K562 (cell line): ENCODE measurements at regions not wholly inside any gene's neighbourhood (a gene's known extent, or its start where the extent isn't known, plus 50 kb on each side); places are given as distances from the start of the nearest gene placed in this dataset.

Source experiments
- ATAC-seq: fragments of 200-7000 bp; cut with Tn5 transposase; 3 replicates; pipeline ENCODE4 v1.9.1; 2020; ENCODE audit warnings: moderate library complexity
- BruUV-seq: library from RNA; stranded (reverse); fragments of 400-500 nt; replicated peaks from 2 replicates; lab custom pipeline; 2021; lab: Mats Ljungman, UMichigan
- CTCF ChIA-PET: fragments of 300-600 bp; formaldehyde crosslinking; extraction: SDS; loops from one replicate; lab custom pipeline; 2021; ENCODE audit warnings: low intra/inter-chr PET ratio; lab: Yijun Ruan, JAX
- POLR2A ChIA-PET: fragments of 300-600, 350-650 bp; sonication (Branson Sonifier 250); formaldehyde crosslinking; extraction: SDS; loops from one replicate; lab custom pipeline; 2021; ENCODE audit warnings: antibody characterized with exemption, inconsistent platforms; lab: Yijun Ruan, JAX
- DNase-seq, 4 experiments: peaks; one replicate each; pipeline versions ENCODE4 v3.0.0 to v3.0.0-alpha.2; 2011 to 2018; ENCODE audit warnings: low spot score in 3 of 4, mixed read lengths in 3 of 4; ENCODE audit errors: extremely low read depth in 1 of 4
- FAIRE-seq: peaks from 2 replicates; lab custom pipeline; 2011; peaks lifted over from hg19 to GRCh38; lab: Jason Lieb, UNC
- H2AFZ ChIP-seq: 2 replicates; pipeline ENCODE4 v1.6.0; 2011; ENCODE audit warnings: low read depth, low read length, control low read depth, inconsistent platforms
- H3K27ac ChIP-seq: fragments of 200-600 bp; 3 replicates; pipeline ENCODE4 v1.8.0; 2011; ENCODE audit warnings: low read depth, mild to moderate bottlenecking, control low read depth, inconsistent platforms, low read length, moderate library complexity, mixed read lengths; ENCODE audit errors: extremely low read depth
- H3K27me3 ChIP-seq, 2 experiments: fragments of 300-600 bp in 1 of 2; 2 replicates in 1 of 2; 3 replicates in 1 of 2; pipeline versions ENCODE4 v1.6.0 to v1.8.0; 2011; ENCODE audit warnings: inconsistent platforms in 2 of 2, low read length in 2 of 2, mild to moderate bottlenecking in 1 of 2, mixed read lengths in 1 of 2, moderate library complexity in 1 of 2; ENCODE audit not compliant: control insufficient read depth in 2 of 2, insufficient read depth in 2 of 2
- H3K36me3 ChIP-seq: fragments of 300-600 bp; 3 replicates; pipeline ENCODE4 v1.8.0; 2011; ENCODE audit warnings: mild to moderate bottlenecking, low read length, inconsistent platforms; ENCODE audit not compliant: control insufficient read depth, insufficient read depth
- H3K4me1 ChIP-seq, 2 experiments: fragments of 200-600 bp in 1 of 2; replicated peaks in 1 of 2; 2 replicates in 1 of 2; 3 replicates in 1 of 2; pipeline versions ENCODE4 v1.5.1 to v1.8.0; 2011; ENCODE audit warnings: inconsistent platforms in 2 of 2, low read length in 2 of 2, mild to moderate bottlenecking in 1 of 2, mixed read lengths in 1 of 2, moderate library complexity in 1 of 2; ENCODE audit not compliant: control insufficient read depth in 2 of 2, insufficient read depth in 2 of 2
- H3K4me2 ChIP-seq: 2 replicates; pipeline ENCODE4 v1.6.1; 2011; ENCODE audit warnings: low read length, control low read depth, inconsistent platforms, mixed read lengths; ENCODE audit not compliant: insufficient read depth
- H3K4me3 ChIP-seq: fragments of 200-600 bp; sonication (generic), shearing (Covaris generic); 2 replicates; pipeline ENCODE4 v1.5.1; 2016; ENCODE audit warnings: control low read depth, inconsistent platforms
- H3K79me2 ChIP-seq: fragments of 200-600 bp; 3 replicates; pipeline ENCODE4 v1.8.0; 2011; ENCODE audit warnings: low read length, inconsistent platforms; ENCODE audit not compliant: control insufficient read depth, insufficient read depth
- H3K9ac ChIP-seq, 2 experiments: 2 replicates each; pipeline versions ENCODE4 v1.6.0 to v1.6.1; 2011; ENCODE audit warnings: low read depth in 2 of 2, low read length in 2 of 2, control low read depth in 1 of 2, inconsistent platforms in 1 of 2, mild to moderate bottlenecking in 1 of 2, mixed read lengths in 1 of 2; ENCODE audit not compliant: insufficient read depth in 1 of 2
- H3K9me1 ChIP-seq: one replicate; pipeline ENCODE4 v1.6.0; 2011; ENCODE audit warnings: inconsistent platforms, mild to moderate bottlenecking, low read length, moderate library complexity; ENCODE audit not compliant: control insufficient read depth, insufficient read depth
- H3K9me3 ChIP-seq: replicated peaks from 2 replicates; pipeline ENCODE4 v1.5.1; 2011; ENCODE audit warnings: low read depth, low read length, inconsistent platforms; ENCODE audit not compliant: control insufficient read depth, insufficient read depth
- H4K20me1 ChIP-seq: replicated peaks from 2 replicates; pipeline ENCODE4 v1.6.1; 2011; ENCODE audit warnings: low read length, inconsistent platforms, mixed read lengths; ENCODE audit not compliant: control insufficient read depth, insufficient read depth
- DACH1 ChIP-seq: fragments of 450-650 bp; IDR thresholded peaks from 2 replicates; pipeline ENCODE4 v1.6.1; 2018; ENCODE audit not compliant: partially characterized antibody
- FOXK2 ChIP-seq, 2 experiments: fragments of 450-650 bp; IDR thresholded peaks in 1 of 2; conservative IDR thresholded peaks in 1 of 2; 2 replicates each; pipeline ENCODE4 v1.6.1; 2016; ENCODE audit warnings: low read depth in 2 of 2, mild to moderate bottlenecking in 1 of 2
- FOXM1 ChIP-seq, 2 experiments: fragments of 450-650 bp in 1 of 2; sonication (generic) in 1 of 2; formaldehyde crosslinking in 1 of 2; IDR thresholded peaks; 2 replicates each; pipeline versions ENCODE4 v1.6.1 to v1.9.0; 2017 to 2022; ENCODE audit warnings: low read depth in 2 of 2, mild to moderate bottlenecking in 2 of 2, missing genetic modification reagents in 1 of 2, moderate library complexity in 1 of 2
- GTF3C2 ChIP-seq: IDR thresholded peaks from 3 replicates; pipeline ENCODE4 v1.6.1; 2011; ENCODE audit warnings: borderline replicate concordance, mild to moderate bottlenecking, moderate library complexity; ENCODE audit not compliant: insufficient read length; ENCODE audit errors: extremely low read depth
- HMG20B ChIP-seq: fragments of 250-450 bp; sonication (Bioruptor Pico); IDR thresholded peaks from 2 replicates; pipeline ENCODE4 v1.5.0; 2021; ENCODE audit warnings: mild to moderate bottlenecking
- PCBP2 ChIP-seq: fragments of 200-400 bp; formaldehyde crosslinking; IDR thresholded peaks from 2 replicates; pipeline ENCODE4 v1.6.1; 2018; ENCODE audit warnings: low read length, low read depth, mild to moderate bottlenecking, moderate library complexity; ENCODE audit not compliant: poor library complexity, severe bottlenecking
- SETDB1 ChIP-seq: IDR thresholded peaks from one replicate; pipeline ENCODE4 v1.6.1; 2012; ENCODE audit warnings: low read length, control low read depth, inconsistent platforms
- ZNF324 ChIP-seq: fragments of 250-450 bp; sonication (Bioruptor Pico); IDR thresholded peaks from 2 replicates; pipeline ENCODE4 v1.4.0; 2020; ENCODE audit warnings: mild to moderate bottlenecking
- ZNF384 ChIP-seq: IDR thresholded peaks from 2 replicates; pipeline ENCODE4 v1.6.1; 2012; ENCODE audit warnings: low read depth, low read length, improper control_type of control experiment
- ZNF431 ChIP-seq: sonication (generic); formaldehyde crosslinking; IDR thresholded peaks from 2 replicates; pipeline ENCODE4 v1.8.0; 2022; ENCODE audit warnings: mild to moderate bottlenecking, missing genetic modification reagents
- ZNF445 ChIP-seq: fragments of 250-450 bp; sonication (Bioruptor Pico); IDR thresholded peaks from 2 replicates; pipeline ENCODE4 v1.4.0; 2020; ENCODE audit warnings: low read depth, mild to moderate bottlenecking, moderate library complexity
- ZNF830 ChIP-seq: fragments of 250-450 bp; sonication (Bioruptor Pico); IDR thresholded peaks from 2 replicates; pipeline ENCODE4 v1.5.0; 2021; ENCODE audit warnings: mild to moderate bottlenecking
- WGBS: fragments of 100-300 bp; shearing (Covaris generic); methylation state at CpG from one replicate; pipeline ENCODE4 v1.1.6; 2016; ENCODE audit warnings: low coverage, mixed read lengths; ENCODE audit not compliant: insufficient coverage; ENCODE audit errors: missing lambda C conversion rate; 5-methylcytosine and 5-hydroxymethylcytosine counted together
- in situ Hi-C: fragments of 300-500 bp; cut with MboI; formaldehyde crosslinking; loops from 4 replicates; pipeline ENCODE4 v1.15.0; 2018; ENCODE audit warnings: inconsistent platforms, mixed read lengths
- intact Hi-C: fragments of 100-400 bp; cut with micrococcal nuclease; formaldehyde crosslinking; loops from 2 replicates; pipeline ENCODE4 v1.14.2; 2022

DNA sequence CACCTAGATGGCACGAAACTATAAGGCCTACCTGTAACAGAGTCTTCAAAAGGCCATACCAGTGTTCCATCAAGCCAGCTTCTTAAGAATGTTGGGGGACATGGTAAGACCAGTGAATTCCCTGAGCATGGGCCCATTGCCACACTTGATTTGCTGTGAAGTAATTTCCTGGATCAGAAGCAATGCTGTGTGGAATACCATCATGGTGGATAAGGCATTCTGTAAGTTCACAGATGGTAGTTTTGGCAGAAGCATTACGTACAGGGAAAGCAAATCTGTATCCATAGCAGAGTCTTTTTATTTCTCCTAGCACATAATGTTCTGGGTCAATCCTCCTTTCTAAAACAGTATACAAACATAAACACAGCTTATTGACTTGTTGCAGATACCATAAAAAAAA is 89.1 kb upstream of the MAST4 start:
- CTCF ChIA-PET = no interaction called here
- intact Hi-C loops = no loop called here
- BruUV-seq = no TSS peak

More for the DNA sequence above, 89.1 kb upstream of the MAST4 start:
- H3K79me2 ChIP-seq = no peaks in the 10 kb centered on the region
- no peaks in the 10 kb centered on the region for H3K9me1 ChIP-seq
- H2AFZ ChIP-seq = no peak overlapping the region
- no peak for FAIRE-seq
- TF ChIP-seq ZNF445 (no peak), ZNF324 (CRISPR knock-in tag) (no peak), PCBP2 (no peak), DACH1 (no peak), HMG20B (CRISPR knock-in tag) (no peak), SETDB1 (no peak), GTF3C2 (no peak), ZNF384 (no peak), FOXM1 (IDR thresholded peaks at IDR 0.05; ENCODE audit: low read depth) (no peak), FOXM1 (CRISPR knock-in tag; IDR thresholded peaks at IDR 0.05; ENCODE audit: low read depth) (no peak), ZNF431 (CRISPR knock-in tag) (no peak), ZNF830 (CRISPR knock-in tag) (no peak), FOXK2 (conservative IDR thresholded peaks at IDR 0.05 in 1 of 2, IDR thresholded peaks at IDR 0.05 in 1 of 2; ENCODE audit: low read depth in 2 of 2) (no peak)
- no peaks in the 10 kb centered on the region for H3K9me3 ChIP-seq
- H4K20me1 ChIP-seq = no peaks in the 10 kb centered on the region
- in situ Hi-C loops = no loop called here
- no peak overlapping the region for H3K4me3 ChIP-seq
- H3K4me2 ChIP-seq = no peak overlapping the region
- no peaks in the 10 kb centered on the region for H3K36me3 ChIP-seq
- no peak for DNase-seq
- WGBS = 0% methylated on average over 2 of the region's 2 CpGs
- POLR2A ChIA-PET = no interaction called here
- no peak overlapping the region for H3K9ac ChIP-seq
- no peaks in the 10 kb centered on the region for H3K4me1 ChIP-seq
- ATAC-seq = no peak
- H3K27ac ChIP-seq = no peak overlapping the region
- no peaks in the 10 kb centered on the region for H3K27me3 ChIP-seq
